IPS DF 4.7 (cell line): ENCODE measurements at regions not wholly inside any gene's neighbourhood (a gene's known extent, or its start where the extent isn't known, plus 50 kb on each side); places are given as distances from the start of the nearest gene placed in this dataset.

ENCODE experiments used
- DNase-seq: peaks from one replicate; pipeline ENCODE4 v3.0.0-alpha.2; 2013; ENCODE audit warnings: low spot score; ENCODE audit errors: extremely low read depth

- no peak for DNase-seq
These were observed 79.0 kb upstream of the JUN start for GRCh38 chr1:58862728-58863385.

- DNase-seq: no peak
These were observed 80.8 kb upstream of the JUN start for GRCh38 chr1:58864654-58865053.

- DNase-seq: no peak
These were observed 82.7 kb upstream of the JUN start for GRCh38 chr1:58866578-58866977.

- no peak for DNase-seq
These were observed 85.9 kb upstream of the JUN start for GRCh38 chr1:58869638-58870297.

- no peak for DNase-seq
These were observed 86.4 kb upstream of the JUN start for GRCh38 chr1:58870298-58870676.

- no peak for DNase-seq
These were observed 90.5 kb upstream of the JUN start for GRCh38 chr1:58874342-58874741.

GRCh38 chr1:58874757-58875755 is 91.2 kb upstream of the JUN start:
- DNase-seq: no peak

- no peak for DNase-seq
These were observed 95.6 kb upstream of the JUN start for GRCh38 chr1:58879464-58879863.

GRCh38 chr1:58880592-58880991 is 96.7 kb upstream of the JUN start:
- no peak for DNase-seq

GRCh38 chr1:58881471-58881994 is 97.7 kb upstream of the JUN start:
- no peak for DNase-seq

GRCh38 chr1:58882322-58882948 is 98.6 kb upstream of the JUN start:
- DNase-seq: no peak

- DNase-seq: no peak
These were observed 99.4 kb upstream of the JUN start for GRCh38 chr1:58883037-58883887.

- no peak for DNase-seq
These were observed 100.1 kb upstream of the JUN start for GRCh38 chr1:58883888-58884482.

GRCh38 chr1:58884706-58885661 is 101.1 kb upstream of the JUN start:
- DNase-seq: no peak

GRCh38 chr1:58885998-58886397 is 102.2 kb upstream of the JUN start:
- no peak for DNase-seq

- DNase-seq: no peak
These were observed 102.8 kb upstream of the JUN start for GRCh38 chr1:58886611-58887010.

- no peak for DNase-seq
These were observed 103.2 kb upstream of the JUN start for GRCh38 chr1:58887059-58887458.

- DNase-seq: no peak
These were observed 105.0 kb upstream of the JUN start for GRCh38 chr1:58888833-58889232.

GRCh38 chr1:58890113-58890512 is 106.3 kb upstream of the JUN start:
- no peak for DNase-seq
